AG04450 (cell line): ENCODE measurements at regions not wholly inside any gene's neighbourhood (a gene's known extent, or its start where the extent isn't known, plus 50 kb on each side); places are given as distances from the start of the nearest gene placed in this dataset.

Experiments
- CTCF ChIA-PET: fragments of 300-600, 350-600 bp; formaldehyde crosslinking; extraction: SDS; loops from one replicate; lab custom pipeline; 2022; ENCODE audit warnings: antibody characterized with exemption, inconsistent platforms; lab: Charles Lee
- POLR2A ChIA-PET: fragments of 350-600 bp; formaldehyde crosslinking; extraction: SDS; loops from one replicate; lab custom pipeline; 2021; ENCODE audit warnings: antibody characterized with exemption, inconsistent platforms; lab: Yijun Ruan, JAX
- DNase-seq: peaks from one replicate; pipeline ENCODE4 v3.0.0-alpha.2; 2011; ENCODE audit warnings: low read depth, low spot score
- H3K27ac ChIP-seq: one replicate; pipeline ENCODE4 v1.5.1; 2012; ENCODE audit warnings: low read depth, low read length, control low read depth
- H3K27me3 ChIP-seq: one replicate; pipeline ENCODE4 v1.6.0; 2012; ENCODE audit warnings: low read length; ENCODE audit not compliant: control insufficient read depth, insufficient read depth
- H3K4me3 ChIP-seq: 2 replicates; pipeline ENCODE4 v1.5.1; 2011; ENCODE audit warnings: mild to moderate bottlenecking, low read depth, low read length, control low read depth
- H3K9me3 ChIP-seq: 2 replicates; pipeline ENCODE4 v1.5.1; 2012; ENCODE audit warnings: low read length; ENCODE audit not compliant: control insufficient read depth, insufficient read depth
- TF ChIP-seq, protein P1 (sequence below): IDR thresholded peaks from 2 replicates; pipeline ENCODE4 v1.5.1; 2011; ENCODE audit warnings: low read depth, low read length, control low read depth, inconsistent platforms

DNA sequence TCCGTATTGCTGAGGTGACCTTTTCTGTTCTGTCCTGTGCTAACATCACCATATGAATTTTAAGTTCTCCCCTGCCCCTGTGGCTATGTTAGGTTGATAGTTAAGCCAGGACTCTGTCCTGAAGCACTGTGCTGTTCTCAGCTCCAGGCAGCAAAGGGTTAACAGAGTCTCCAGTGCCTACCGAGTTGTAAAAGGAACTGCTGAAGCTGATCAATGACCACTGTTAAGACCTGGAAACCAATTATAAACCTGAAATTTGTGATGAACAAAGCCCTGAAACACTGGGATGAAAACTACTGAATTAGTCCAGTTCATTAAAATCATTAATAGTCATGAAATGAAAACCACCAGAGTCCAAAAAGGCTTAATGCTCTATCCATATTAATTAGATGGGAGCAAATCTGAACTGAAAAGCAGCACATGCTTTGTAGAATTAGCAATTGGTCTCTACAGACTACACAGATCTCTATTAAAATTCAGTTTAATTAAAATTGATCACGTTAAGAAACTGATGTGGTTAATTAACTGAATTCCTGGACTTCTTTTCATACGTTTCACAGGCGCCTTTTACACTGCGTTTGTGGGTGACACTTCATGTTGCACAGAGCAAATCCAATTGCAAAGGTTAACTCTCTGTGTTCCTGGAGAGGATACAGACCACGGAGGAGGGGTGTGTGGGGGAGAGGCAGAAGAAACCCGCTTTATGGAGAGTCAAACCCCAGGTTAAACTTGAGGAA, 188.5 kb upstream of the MPPED2 start:
- no peak overlapping the region for H3K27ac ChIP-seq
- no peak for DNase-seq
- H3K9me3 ChIP-seq = no peaks in the 10 kb centered on the region
- TF ChIP-seq, protein P1, sequence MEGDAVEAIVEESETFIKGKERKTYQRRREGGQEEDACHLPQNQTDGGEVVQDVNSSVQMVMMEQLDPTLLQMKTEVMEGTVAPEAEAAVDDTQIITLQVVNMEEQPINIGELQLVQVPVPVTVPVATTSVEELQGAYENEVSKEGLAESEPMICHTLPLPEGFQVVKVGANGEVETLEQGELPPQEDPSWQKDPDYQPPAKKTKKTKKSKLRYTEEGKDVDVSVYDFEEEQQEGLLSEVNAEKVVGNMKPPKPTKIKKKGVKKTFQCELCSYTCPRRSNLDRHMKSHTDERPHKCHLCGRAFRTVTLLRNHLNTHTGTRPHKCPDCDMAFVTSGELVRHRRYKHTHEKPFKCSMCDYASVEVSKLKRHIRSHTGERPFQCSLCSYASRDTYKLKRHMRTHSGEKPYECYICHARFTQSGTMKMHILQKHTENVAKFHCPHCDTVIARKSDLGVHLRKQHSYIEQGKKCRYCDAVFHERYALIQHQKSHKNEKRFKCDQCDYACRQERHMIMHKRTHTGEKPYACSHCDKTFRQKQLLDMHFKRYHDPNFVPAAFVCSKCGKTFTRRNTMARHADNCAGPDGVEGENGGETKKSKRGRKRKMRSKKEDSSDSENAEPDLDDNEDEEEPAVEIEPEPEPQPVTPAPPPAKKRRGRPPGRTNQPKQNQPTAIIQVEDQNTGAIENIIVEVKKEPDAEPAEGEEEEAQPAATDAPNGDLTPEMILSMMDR = no peak
- ChIA-PET POLR2A (no interaction called here), CTCF (no interaction called here)
- H3K27me3 ChIP-seq = no peaks in the 10 kb centered on the region
- H3K4me3 ChIP-seq = no peak overlapping the region

DNA sequence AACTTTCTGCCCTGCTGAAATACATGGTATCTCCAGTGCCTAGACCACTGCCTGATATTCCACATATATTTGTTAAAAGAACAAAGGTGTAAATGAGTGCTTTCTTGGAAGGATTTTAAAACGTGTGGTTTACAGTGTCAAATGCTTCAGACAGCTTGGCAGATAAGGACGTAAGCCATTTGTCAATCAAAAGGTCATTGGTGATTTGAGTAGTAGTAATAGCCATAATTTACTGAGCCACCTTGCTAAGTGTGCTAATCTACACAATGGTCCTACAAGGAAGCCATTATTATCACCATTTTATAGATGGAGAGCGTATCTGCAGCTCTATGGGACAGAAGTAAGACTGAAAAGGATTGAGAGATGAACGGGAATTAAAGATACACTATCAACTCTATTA, 186.8 kb upstream of the MPPED2 start:
- POLR2A ChIA-PET = no interaction called here
- no peak for DNase-seq
- Histone ChIP-seq H3K9me3 (no peaks in the 10 kb centered on the region), H3K27me3 (no peaks in the 10 kb centered on the region), H3K4me3 (no peak overlapping the region), H3K27ac (no peak overlapping the region)
- CTCF ChIA-PET = no interaction called here
- TF ChIP-seq, protein P1 = no peak

DNA sequence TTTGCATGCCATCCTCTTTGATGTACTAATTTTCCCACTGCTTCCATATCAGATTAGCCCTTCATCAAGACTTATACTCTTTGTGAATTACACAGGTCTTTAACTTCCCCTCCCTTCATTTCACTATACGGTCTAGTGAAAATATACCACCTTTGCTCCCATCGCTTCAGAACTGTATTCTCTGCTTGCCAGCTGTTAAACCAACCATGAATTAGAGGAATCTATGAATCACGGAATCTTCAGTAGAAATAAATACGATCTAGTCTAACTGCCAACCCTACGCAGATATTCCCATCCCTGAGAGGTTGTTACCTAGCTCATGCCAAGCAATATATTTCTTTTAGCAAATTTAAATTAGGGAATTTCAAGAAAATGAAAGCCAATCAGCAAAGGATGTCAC, 177.8 kb upstream of the MPPED2 start:
- DNase-seq = no peak
- H3K27ac ChIP-seq = no peak overlapping the region
- TF ChIP-seq, protein P1 = no peak
- no peaks in the 10 kb centered on the region for H3K27me3 ChIP-seq
- ChIA-PET POLR2A (no interaction called here), CTCF (no interaction called here)
- H3K4me3 ChIP-seq = no peak overlapping the region
- no peaks in the 10 kb centered on the region for H3K9me3 ChIP-seq

DNA sequence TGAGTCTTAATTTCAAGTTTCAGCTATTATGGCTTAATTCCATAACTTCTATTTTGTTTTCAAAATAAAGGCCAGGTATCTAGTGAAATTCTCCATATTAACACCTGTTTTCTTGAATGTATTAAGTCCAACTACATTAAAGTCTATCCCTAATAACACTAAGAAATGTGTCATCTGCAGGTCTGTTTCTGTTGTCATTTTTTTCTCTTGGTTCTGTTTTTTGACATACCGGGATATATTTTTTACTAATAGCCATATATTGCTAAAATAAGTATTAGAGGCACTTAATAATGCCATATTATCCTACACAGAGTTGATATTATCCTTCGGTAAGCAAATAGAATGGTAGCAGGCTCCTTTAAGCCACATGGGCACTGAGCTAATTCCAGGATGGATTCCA, 176.0 kb upstream of the MPPED2 start:
- ChIA-PET CTCF (no interaction called here), POLR2A (no interaction called here)
- no peaks in the 10 kb centered on the region for H3K27me3 ChIP-seq
- no peak overlapping the region for H3K27ac ChIP-seq
- TF ChIP-seq, protein P1 = no peak
- H3K4me3 ChIP-seq = no peak overlapping the region
- DNase-seq = no peak
- H3K9me3 ChIP-seq = no peaks in the 10 kb centered on the region

DNA sequence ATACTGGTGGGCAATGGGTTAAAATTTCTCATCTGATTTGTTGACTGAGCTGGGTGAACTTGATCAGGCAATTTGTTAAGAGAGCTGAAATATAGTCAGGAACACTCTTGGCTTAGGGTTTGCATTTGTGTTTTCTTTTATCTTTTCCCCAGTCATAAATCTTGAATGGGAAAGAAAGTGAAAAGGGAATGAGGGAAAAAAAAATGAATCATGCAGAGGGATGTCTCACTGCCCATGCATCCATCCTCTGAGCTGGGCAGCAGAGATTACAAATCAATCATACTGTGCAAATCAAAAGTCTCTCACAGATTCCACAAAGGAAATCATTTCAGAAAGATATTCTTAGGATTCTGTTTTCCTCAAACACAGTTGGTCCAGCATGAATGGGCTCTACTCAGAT, 174.2 kb upstream of the MPPED2 start:
- no peak overlapping the region for H3K27ac ChIP-seq
- DNase-seq = no peak
- no peak overlapping the region for H3K4me3 ChIP-seq
- no peaks in the 10 kb centered on the region for H3K27me3 ChIP-seq
- no peaks in the 10 kb centered on the region for H3K9me3 ChIP-seq
- POLR2A ChIA-PET = no interaction called here
- CTCF ChIA-PET = no interaction called here
- TF ChIP-seq, protein P1 = no peak
